Islet of Langerhans (tissue), 1 donor: ENCODE measurements at regions not wholly inside any gene's neighbourhood (a gene's known extent, or its start where the extent isn't known, plus 50 kb on each side); places are given as distances from the start of the nearest gene placed in this dataset.

Experiments
- FAIRE-seq: peaks from one replicate; lab custom pipeline; 2011; peaks lifted over from hg19 to GRCh38; lab: Jason Lieb, UNC

DNA sequence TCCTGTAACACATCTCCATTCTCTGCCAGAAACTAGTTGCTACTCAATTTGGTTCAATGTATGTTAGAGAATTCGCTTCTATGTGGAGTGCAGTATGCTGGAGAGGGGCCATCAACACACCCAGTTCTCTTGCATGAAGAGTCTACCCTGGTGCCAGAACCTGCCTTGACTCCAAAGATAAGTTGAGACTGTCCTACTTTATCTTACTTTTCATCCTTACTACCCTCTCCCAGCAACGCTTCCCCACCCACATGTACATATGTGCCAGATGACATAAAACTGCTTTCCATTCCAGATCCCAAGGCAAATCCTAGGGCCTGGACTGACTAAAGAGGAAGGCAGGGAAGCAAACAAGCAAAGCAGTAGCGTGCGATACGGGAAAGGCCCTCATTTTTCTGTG is 442.6 kb upstream of the THRB start:
- no peak for FAIRE-seq

DNA sequence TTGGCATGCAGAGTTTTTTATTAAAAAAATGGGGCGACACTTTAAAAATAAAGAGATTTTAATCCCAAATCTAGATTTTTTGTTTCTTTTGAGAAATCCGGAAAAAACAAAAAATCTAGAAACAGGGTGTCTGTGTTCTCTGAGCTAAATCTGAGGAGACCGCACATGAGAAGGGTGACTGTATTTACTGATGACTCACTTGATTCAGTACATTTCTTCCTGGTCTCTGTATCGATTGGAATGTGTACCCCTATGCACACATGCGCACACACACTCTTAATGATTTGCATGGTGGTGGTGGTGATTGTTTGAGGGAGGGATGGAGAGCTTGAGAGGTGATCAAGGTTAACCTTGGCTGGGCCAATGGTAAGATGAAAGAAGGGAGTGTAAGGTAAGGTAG is 443.1 kb upstream of the THRB start:
- FAIRE-seq: no peak

DNA sequence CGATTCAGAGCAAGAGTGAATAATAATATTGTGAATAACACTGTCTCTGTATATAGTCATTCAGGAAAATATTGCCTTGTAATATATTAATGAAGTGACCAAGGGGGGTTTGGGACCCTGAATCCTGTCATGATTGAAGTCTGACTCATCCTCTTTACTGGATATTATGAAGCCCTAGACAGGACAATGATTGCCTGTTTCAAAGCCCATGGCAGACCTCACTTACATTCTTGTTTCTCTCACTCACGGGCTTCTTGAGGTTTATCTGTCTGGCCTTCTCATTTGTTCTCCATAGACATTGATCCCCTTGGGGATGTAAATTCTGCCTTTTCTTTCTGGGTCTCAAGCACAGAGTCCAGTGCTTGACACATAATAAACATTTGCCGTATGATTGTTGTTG is 449.3 kb upstream of the THRB start:
- no peak for FAIRE-seq

DNA sequence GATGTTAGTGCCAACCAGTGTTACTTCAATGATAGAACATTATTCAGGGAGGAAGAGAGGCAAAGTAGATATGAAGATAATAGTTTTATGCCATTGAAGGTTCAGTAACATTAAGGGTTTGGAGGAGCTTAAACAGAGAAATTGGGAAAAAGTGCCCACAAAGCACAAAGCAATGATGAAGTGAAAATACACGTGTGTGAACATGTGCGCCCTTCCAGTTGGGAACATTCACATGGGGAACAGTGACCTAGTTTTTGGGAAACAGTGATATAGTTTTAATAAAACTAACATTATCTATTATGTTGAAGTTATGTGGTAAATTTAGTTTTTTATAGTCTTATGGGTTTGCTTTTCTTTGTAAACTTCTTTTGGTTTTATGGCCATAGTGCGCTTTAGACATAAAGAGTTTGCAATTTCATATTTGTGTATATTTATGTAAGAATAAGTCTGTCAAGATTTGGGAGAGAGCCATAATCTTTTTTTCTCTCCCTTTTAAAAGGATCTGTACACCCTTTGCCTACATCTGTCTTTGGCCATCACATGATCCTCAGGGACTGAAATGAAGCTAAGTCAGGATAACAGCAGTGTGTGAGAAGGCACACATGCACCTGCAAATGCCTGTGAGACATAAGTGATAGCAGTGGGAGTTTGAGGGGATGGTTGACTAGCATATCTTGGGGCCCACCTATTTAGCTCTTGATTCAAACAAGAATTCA is 450.3 kb upstream of the THRB start:
- no peak for FAIRE-seq

DNA sequence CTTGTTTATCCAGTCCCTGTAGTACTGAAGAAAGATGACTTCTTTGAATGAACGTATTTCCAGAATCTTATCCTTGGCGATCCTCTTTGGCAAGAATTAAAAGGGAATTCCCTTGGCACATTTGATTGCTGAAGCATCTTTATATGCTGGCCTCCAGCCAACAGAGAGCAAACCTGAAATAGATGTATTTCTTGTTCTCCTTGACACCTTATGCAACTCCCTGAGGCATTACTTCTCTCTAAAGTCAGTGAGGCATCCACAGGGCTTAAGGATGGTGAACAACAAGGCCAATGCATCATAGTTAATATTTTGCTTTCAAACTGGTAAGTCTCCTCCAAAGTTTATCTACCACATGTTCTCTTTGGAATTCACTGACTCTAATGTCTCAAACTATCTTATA is 450.9 kb upstream of the THRB start:
- no peak for FAIRE-seq

DNA sequence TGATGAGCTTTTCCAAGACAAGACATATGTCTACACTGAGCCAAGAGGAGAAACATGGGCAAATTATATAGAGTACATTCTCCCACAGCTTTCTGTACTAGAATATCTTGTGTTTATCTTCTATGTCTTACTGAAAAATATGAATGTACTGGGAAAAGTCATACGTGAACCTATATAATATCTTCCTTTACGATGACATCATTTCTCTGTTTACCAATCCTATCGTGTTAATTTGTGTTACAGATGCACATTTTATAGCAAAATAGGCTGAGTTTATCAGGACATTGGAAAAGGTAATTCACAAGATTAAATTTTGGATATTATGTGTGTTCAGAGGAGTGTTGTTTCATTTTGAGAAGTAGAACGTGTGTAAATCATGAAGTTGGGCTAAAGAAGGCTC is 452.5 kb upstream of the THRB start:
- no peak for FAIRE-seq

DNA sequence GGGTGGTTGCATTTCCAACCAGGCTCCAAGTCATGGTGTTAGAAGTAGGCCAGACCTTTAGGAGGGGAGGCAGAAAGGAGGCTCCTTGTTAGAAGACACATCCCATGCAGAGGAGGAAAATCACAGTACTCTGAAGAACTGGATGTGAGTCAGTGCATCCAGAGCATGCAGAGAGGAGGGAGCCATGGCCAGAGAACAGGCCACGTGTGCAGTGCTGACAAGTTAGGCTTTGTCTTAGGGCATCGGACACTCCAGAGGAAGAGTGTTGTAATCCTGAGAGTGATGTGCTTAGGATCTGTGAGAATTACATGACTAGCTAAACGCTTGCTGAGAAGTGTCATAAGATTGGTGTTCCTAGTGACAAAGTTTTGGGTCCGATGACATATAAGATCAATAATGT is 456.5 kb upstream of the THRB start:
- FAIRE-seq: no peak

DNA sequence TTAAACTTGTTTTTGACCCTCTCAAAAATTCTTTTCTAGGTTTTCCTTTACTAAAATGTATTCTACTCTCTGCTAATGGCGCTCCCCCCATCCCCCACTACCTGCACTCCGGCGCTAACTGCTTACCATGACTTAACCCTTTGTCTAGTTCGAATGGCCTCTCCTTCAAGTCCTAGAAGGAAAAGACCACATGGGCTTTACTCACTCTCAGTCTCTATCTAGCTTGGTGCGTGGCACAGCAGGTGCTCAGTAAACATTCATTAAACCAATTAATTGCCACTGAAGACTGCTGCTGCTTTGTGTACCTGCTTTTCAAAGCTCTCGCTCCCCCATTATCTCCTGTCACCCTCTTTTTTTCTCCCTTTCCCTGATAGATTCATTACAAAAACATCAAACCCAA is 457.7 kb upstream of the THRB start:
- no peak for FAIRE-seq

DNA sequence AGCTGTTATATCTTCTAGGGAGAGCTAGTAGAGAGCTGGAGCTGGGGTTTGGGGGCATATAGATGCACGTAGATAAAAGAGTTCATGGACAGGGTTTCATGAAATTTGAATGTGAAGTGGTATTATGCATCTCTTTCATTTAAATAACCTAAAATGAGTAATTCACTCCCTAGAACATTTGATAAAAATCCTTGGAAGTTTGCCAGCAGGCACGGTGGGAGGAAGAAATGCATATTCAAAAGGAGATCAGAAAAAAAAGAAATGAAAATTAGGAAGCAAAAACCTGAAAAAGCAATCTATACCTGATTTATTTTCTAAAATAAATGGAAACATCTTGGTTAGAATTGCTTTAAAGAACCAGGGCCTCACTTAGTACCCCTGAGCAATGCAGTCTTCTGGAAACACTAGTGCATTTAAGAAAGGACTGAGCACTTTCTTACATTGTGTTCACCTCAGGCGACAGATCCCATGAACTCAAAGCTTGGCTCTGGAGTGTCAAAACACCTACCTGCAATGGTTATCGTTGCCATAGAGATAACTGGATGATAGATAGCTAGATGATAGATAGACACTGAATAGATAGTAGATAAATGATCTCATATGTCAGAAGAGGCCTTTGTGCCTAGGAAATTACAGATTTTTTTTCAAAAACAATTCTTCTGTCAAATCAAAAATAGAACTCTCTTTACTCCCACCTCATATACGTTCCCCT is 458.6 kb upstream of the THRB start:
- no peak for FAIRE-seq

DNA sequence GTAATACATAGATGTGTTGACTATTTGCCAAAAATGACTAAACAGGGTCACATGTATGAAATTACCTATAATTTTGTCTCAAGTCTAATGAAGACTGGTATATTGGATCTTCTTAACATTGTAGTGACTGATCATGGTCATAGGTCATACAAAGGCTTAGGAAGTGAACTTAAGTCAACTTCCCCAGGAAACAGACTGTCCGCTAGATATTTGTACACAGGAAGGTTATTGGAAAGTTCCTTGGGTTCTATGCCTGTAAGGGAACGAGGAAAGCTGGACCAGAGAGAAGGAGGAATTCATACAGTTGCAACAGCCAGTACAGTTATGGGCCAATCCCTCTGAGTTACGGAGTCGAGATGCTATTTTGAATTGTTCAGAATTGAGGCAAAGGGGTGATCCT is 462.0 kb upstream of the THRB start:
- FAIRE-seq: no peak

DNA sequence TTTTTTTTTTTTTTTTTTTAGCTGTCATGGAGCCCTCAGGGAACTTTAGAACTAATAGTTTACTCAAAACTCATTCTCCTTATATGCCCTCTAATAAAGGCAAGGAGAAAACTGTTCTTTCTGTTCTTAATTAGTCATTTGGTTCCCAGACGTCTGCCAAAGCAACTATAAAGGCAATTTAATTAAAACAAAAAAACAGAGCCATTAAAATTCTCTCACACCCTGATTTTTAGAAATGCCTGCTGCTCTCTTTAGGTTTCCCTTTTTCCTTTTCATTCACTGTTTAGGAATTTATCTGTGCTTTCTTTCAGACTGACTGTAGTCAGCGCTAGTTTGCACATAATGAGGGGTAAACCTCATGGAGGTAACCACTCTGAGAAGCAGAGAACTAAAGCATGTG is 463.6 kb upstream of the THRB start:
- FAIRE-seq: no peak

DNA sequence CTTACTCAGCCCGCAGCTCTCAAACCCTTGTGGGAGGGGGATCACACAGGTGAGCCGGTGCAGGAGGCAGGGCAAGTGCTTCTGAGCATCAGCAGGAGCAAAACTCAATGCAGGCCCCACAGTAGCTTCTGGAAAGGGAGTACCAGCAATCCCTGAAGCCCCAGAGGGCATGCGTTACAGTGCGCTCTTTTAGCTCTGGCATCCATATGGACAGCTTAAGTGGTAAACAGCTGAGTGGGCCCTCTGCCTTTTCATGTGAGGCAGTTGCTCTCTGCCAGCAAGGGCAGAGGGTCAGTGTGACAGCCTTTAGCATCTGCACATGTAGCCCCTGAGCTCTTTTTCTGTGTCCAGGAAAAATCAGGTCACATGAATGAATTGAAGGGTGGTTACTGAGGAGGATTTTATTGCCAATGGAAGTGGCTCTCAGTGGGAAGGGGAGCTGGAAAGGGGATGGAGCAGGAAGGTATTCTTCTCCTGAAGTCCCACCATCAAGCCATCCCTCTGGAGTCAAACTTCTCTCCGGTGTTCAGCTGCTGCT is 464.3 kb upstream of the THRB start:
- no peak for FAIRE-seq

DNA sequence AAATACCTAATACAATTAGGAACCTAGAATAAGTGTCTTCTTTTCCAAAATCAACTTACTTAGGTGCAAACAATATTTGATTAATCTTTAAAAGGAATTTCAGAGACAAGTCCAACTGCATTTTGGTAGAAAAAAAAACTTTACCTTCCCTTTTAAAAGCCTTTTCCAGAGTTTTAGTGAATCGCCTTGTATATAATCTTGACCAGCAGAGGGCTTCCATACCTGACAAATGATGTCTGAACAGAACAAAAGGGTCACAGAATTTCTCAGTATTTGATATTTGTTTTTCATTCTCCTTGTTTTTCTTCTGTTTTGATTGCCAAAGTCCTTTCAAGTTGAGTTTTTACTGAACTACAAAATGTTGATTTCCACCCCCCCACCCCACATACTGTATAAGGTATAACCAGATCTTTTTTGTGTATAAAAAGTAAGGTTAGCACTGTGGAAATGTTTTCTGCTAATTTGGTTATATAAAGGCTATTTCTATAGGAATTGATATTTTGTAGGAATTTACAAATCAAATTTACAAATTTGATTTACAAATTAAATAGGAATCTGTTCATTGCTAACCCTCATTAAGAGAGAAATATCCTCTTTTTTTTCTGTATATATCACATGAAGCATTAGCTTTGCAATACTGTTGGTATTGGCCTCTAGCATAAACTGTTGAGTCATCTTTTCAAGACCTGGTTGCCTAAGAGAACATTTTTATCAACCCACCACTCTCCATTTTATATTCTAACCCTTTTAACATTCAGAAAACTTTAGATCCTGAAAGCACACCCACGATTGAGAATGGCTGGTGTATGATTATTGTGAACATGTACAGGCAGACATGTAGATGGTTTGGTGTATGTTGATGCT is 464.1 kb upstream of the RARB start:
- FAIRE-seq: no peak

DNA sequence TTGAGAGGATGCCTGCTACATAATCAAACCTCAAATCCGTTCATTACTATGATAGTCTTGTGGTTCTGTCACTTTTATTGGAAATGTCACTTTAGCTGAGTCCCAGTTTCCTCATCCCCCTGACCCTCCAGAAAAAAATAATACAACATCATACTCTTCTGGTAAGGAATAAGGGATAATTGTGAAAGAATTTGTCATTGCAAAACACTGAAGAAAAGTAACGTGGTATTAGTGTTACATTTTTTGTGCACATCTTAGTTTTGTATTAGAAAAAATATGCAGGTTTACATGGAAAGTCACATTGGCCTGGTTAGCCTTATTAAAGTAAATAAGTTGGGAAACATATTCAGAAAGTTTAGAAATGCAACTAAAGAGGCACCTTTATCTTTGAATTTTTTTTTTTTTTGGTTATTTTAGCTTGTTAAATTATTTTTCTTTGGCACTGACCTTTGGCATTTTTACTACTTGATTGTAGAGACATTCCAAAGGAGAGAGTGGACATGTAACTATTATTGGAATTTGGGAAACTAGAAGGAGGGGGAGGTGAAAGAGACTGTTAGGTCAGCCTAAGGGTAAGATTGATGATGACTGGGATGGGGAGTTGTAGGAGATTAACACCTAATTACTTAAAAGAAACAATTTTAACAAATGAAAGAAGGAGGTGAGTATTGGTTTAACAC is 462.2 kb upstream of the RARB start:
- no peak for FAIRE-seq

DNA sequence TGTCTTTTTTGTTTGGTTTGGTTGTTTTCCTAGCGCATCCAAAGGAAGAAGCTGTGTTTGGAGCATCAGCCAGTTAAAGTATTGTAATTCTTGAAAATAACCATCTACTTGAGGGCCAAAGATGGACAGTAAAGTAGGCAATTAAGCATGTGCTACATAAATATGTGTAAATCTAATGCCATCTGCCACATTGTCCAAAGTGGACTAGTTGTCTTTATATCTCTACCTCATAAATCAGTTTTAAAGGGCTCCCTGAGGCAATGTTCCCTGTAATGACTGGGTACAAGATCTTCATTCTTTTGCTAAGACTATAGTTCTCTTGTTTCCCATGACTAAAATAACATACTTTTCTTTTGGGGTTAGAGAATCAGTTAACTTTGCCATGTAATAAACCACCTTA is 460.0 kb upstream of the RARB start:
- FAIRE-seq: no peak

DNA sequence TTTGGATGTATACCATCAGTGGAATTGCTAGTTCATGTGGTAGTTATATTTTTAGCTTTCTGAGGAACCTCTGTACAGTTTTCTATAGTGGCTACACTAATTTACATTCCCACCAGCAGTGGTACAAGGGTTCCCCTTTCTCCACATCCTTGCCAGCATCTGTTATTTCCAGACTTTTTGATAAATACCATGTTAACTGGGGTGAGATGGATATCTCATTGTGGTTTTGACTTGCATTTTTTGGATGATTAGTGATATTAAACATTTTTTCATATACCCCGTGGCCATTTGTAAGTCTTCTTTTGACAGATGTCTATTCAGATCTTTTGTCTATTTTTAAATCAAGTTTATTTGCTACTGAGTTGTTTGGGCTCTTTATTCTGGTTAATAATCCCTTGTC is 455.6 kb upstream of the RARB start:
- no peak for FAIRE-seq

DNA sequence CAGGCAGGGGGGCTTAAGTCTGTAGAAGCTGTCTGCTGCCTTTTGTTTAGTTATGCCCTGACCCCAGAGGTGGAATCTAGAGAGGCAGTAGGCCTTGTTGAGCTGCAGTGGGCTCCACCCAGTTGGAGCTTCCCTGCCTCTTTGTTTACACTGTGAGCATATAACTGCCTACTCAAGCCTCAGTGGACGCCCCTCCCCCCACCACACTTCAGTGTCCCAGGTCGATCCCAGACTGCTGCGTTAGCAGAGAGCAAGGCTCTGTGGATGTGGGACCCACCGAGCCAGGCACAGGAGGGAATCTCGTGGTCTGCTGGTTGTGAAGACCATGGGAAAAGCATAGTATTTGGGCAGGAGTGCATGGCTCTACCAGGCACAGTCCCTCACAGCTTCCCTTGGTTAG is 446.8 kb upstream of the RARB start:
- no peak for FAIRE-seq

DNA sequence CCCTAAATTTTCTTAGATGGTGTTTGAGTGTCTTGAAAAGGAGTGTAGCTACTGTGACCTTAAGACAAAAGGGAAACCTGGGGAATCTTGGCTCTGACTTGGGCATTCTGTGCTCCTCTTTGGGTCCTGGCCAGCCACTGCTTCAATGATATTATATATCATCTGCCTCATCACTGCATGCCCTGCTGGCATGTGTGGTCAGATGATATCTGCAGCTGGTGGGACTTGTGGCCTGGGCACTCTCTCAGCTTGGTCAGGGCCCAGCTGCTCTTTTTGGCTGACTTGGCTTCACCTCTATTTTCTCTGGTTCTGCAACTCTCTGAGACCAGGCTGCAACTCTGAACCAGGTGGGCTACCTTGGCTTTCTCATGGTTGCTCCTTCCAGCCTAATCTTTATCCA is 446.1 kb upstream of the RARB start:
- no peak for FAIRE-seq

DNA sequence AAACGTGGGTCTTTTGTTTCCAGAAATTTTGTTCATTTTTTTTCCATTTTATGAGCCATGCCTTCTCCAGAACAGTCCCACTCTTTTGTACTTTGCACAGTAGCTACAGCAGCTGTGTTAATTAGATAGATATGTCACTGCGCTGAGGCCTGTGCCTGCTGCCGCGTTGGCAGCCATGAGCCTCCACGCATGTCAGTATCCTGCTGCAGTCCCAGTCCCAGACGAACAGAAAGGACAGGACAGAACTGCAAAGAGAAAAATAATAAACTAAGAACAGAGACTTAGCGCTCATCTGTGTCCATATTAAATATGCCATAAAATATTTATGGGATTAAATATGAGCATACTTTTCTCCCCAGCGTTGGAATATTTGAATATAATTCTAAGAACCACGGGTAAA is 442.4 kb upstream of the RARB start:
- no peak for FAIRE-seq

DNA sequence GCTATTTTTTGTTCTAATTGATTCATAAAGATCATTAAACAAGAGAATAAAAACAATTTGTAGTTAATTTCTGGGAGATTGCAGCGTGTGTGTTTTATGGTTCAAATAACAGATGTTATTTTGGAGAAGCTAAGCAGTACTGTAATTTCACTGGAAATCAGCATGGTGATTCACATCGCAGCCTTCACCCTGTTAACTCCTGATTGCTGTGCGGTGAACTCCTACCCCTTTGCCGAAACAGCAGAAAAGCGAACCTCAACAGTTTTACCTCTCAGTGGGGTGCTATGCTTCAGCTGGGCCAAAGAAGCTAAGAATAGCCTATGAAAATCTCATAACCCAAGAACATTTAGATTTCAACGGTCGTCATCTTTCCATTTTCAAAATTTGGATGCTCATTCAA is 441.5 kb upstream of the RARB start:
- FAIRE-seq: no peak

DNA sequence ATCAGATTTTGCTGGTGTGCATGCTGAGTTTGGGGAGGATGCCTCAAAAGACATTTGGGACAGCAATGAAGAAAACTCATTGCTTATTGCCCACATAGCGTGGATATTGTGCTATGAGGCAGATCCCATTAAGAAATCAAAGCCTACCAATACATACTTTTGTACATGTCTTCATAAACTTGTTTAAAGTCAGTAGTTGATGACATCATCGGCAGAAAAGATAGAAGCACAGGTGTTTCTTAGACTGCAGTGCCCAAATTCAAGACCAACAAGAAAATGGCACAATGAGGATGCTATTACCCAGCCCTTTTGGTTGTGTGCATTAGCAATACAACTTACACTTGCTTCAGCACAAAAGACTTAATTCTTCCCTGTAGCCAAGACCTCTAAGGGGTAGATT is 428.7 kb upstream of the RARB start:
- no peak for FAIRE-seq

DNA sequence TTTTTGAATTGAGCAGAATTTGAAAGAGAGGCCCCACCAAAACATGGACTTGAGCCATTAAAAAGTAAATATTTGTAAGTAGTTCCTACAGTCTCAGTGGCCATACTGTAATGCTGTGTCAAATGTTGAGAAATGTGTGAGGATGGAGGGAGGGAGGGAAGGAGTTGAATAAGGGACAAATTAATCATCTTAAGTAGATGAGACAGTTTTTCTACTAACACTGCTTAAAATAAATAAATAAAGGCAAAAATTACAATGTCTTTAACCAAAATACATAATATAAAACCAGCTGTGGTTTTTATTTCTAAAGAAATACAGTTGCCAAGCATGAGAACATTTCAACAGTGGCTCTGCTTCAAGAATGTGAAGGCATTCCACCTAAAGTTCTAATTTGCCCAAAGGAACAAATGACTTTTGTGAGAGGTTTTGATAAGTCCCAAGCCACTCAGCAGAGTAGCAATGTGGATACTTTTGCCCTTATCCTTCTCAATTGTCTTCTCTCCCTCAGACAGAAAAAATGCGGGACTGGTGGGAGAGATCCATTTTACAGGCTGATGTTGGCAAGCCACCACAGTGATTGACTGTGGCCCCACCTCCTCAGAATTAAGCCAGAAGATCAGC is 427.0 kb upstream of the RARB start:
- no peak for FAIRE-seq
